ENCODE measurements at regions not wholly inside any gene's neighbourhood (a gene's known extent, or its start where the extent isn't known, plus 50 kb on each side); places are given as distances from the start of the nearest gene placed in this dataset.
"Not testable (repeated sequence)": the region's sequence is repeated elsewhere in the genome, so short reads cannot be mapped to it uniquely, and the experiment has no call there.

GRCh38 chr6:58129098-58129497, 811.7 kb downstream of the PRIM2 start:
- not testable (repeated sequence) for TF ChIP-seq CTCF (IDR thresholded peaks at IDR 0.05); ZFX (IDR thresholded peaks at IDR 0.05; ENCODE audit: borderline replicate concordance)

Data from 22Rv1 (cell line).